Neutrophil (primary cell): ENCODE measurements at regions not wholly inside any gene's neighbourhood (a gene's known extent, or its start where the extent isn't known, plus 50 kb on each side); places are given as distances from the start of the nearest gene placed in this dataset.

Experiments
- H3K27ac ChIP-seq: fragments of 200-600 bp; sonication (generic); 2 replicates; pipeline ENCODE4 v1.5.1; 2016; ENCODE audit warnings: mild to moderate bottlenecking, moderate library complexity
- H3K27me3 ChIP-seq: fragments of 200-600 bp; sonication (generic); 2 replicates; pipeline ENCODE4 v1.6.0; 2016; ENCODE audit warnings: mild to moderate bottlenecking
- H3K36me3 ChIP-seq: fragments of 200-600 bp; sonication (generic); 2 replicates; pipeline ENCODE4 v1.5.1; 2017
- H3K4me1 ChIP-seq, 2 experiments: fragments of 200-600 bp in 1 of 2; sonication (generic) in 1 of 2; 1 replicate in 1 of 2; 2 replicates in 1 of 2; pipeline versions ENCODE4 v1.5.1 to v1.6.1; 2013 to 2016; ENCODE audit warnings: low read depth in 1 of 2, low read length in 1 of 2, mild to moderate bottlenecking in 1 of 2, moderate library complexity in 1 of 2; ENCODE audit not compliant: control insufficient read depth in 1 of 2, insufficient read depth in 1 of 2
- H3K4me3 ChIP-seq, 2 experiments: fragments of 200-600 bp in 1 of 2; sonication (generic) in 1 of 2; 1 replicate in 1 of 2; 2 replicates in 1 of 2; pipeline ENCODE4 v1.5.1; 2013 to 2016; ENCODE audit warnings: low read depth in 1 of 2, low read length in 1 of 2, mild to moderate bottlenecking in 1 of 2, moderate library complexity in 1 of 2
- H3K9me3 ChIP-seq: fragments of 200-600 bp; sonication (generic); 2 replicates; pipeline ENCODE4 v1.5.1; 2016
- CTCF ChIP-seq: fragments of 200-600 bp; sonication (generic); IDR thresholded peaks from 2 replicates; pipeline ENCODE4 v1.5.1; 2016; ENCODE audit warnings: antibody characterized with exemption

- no peak overlapping the region for H3K27ac ChIP-seq
- no peaks in the 10 kb centered on the region for H3K27me3 ChIP-seq
- no peaks in the 10 kb centered on the region for H3K36me3 ChIP-seq
- no peak overlapping the region for H3K4me3 ChIP-seq
- H3K9me3 ChIP-seq: no peaks in the 10 kb centered on the region
- no peaks in the 10 kb centered on the region for H3K4me1 ChIP-seq
- no peak for TF ChIP-seq CTCF
These were observed 450.7 kb downstream of the TSHZ3 start for GRCh38 chr19:30898353-30899103.

GRCh38 chr19:30897553-30897952 lies 451.7 kb downstream of the TSHZ3 start:
- Histone ChIP-seq H3K27ac (no peak overlapping the region), H3K4me1 (no peaks in the 10 kb centered on the region), H3K4me3 (no peak overlapping the region), H3K36me3 (no peaks in the 10 kb centered on the region), H3K27me3 (no peaks in the 10 kb centered on the region), H3K9me3 (no peaks in the 10 kb centered on the region)
- TF ChIP-seq CTCF: no peak

- H3K4me3 ChIP-seq: no peak overlapping the region
- no peaks in the 10 kb centered on the region for H3K9me3 ChIP-seq
- no peaks in the 10 kb centered on the region for H3K36me3 ChIP-seq
- no peaks in the 10 kb centered on the region for H3K4me1 ChIP-seq
- H3K27me3 ChIP-seq: no peaks in the 10 kb centered on the region
- TF ChIP-seq CTCF: no peak
- no peak overlapping the region for H3K27ac ChIP-seq
These were observed 452.2 kb downstream of the TSHZ3 start for GRCh38 chr19:30897034-30897433.

- Histone ChIP-seq H3K9me3 (no peaks in the 10 kb centered on the region), H3K27ac (no peak overlapping the region), H3K36me3 (no peaks in the 10 kb centered on the region), H3K4me1 (no peaks in the 10 kb centered on the region), H3K4me3 (no peak overlapping the region), H3K27me3 (no peaks in the 10 kb centered on the region)
- no peak for TF ChIP-seq CTCF
These were observed 452.7 kb downstream of the TSHZ3 start for GRCh38 chr19:30896554-30896953.

GRCh38 chr19:30895946-30896345 lies 453.3 kb downstream of the TSHZ3 start:
- no peaks in the 10 kb centered on the region for H3K27me3 ChIP-seq
- TF ChIP-seq CTCF: no peak

More at GRCh38 chr19:30895946-30896345, 453.3 kb downstream of the TSHZ3 start:
- H3K36me3 ChIP-seq: no peaks in the 10 kb centered on the region
- no peak overlapping the region for H3K4me3 ChIP-seq
- no peak overlapping the region for H3K27ac ChIP-seq
- no peaks in the 10 kb centered on the region for H3K4me1 ChIP-seq
- H3K9me3 ChIP-seq: no peaks in the 10 kb centered on the region
